OCI-LY3 (cell line): ENCODE measurements at regions not wholly inside any gene's neighbourhood (a gene's known extent, or its start where the extent isn't known, plus 50 kb on each side); places are given as distances from the start of the nearest gene placed in this dataset.

ENCODE experiments used
- CTCF ChIP-seq: fragments of 200-600, 300-600 bp; sonication (generic); IDR thresholded peaks from 2 replicates; pipeline ENCODE4 v1.5.1; 2014; ENCODE audit warnings: antibody characterized with exemption, low read length, low read depth
- EZH2phosphoT487 ChIP-seq: fragments of 200-600 bp; shearing (Covaris generic); IDR thresholded peaks from 2 replicates; pipeline ENCODE4 v1.6.1; 2018; ENCODE audit warnings: antibody characterized with exemption, mixed run types, low read depth

GRCh38 chr3:176737480-176738110 lies 459.7 kb downstream of the TBL1XR1 start:
- TF ChIP-seq CTCF (no peak), EZH2phosphoT487 (no peak)
